T-helper 1 cell treated with Interleukin-12 subunit alpha and Interleukin-12 subunit beta and Interleukin-4 antibody, amounts not matched to agents 30 μg/mL and 1 μg/mL, for 36 hours (primary cell): ENCODE measurements at regions not wholly inside any gene's neighbourhood (a gene's known extent, or its start where the extent isn't known, plus 50 kb on each side); places are given as distances from the start of the nearest gene placed in this dataset.
"Not testable (repeated sequence)": the region's sequence is repeated elsewhere in the genome, so short reads cannot be mapped to it uniquely, and the experiment has no call there.

Experiments used
- H3K27ac Mint-ChIP-seq: one replicate; pipeline ENCODE4 v1.8.0; 2021; ENCODE audit warnings: mild to moderate bottlenecking, mixed read lengths
- H3K27me3 Mint-ChIP-seq: one replicate; pipeline ENCODE4 v1.8.0; 2021; ENCODE audit warnings: low read depth, mixed read lengths
- H3K36me3 Mint-ChIP-seq: one replicate; pipeline ENCODE4 v1.8.0; 2021; ENCODE audit warnings: low read depth, mixed read lengths
- H3K4me1 Mint-ChIP-seq: one replicate; pipeline ENCODE4 v1.8.0; 2021; ENCODE audit warnings: low read depth, mixed read lengths
- H3K4me3 Mint-ChIP-seq: one replicate; pipeline ENCODE4 v1.8.0; 2021; ENCODE audit warnings: mild to moderate bottlenecking, moderate library complexity, mixed read lengths
- H3K9me3 Mint-ChIP-seq: one replicate; pipeline ENCODE4 v1.8.0; 2021; ENCODE audit warnings: mixed read lengths

GRCh38 chr1:65590279-65590678, 169.8 kb downstream of the LEPR start:
- H3K27me3 Mint-ChIP-seq = no peaks in the 10 kb centered on the region
- H3K9me3 Mint-ChIP-seq = no peaks in the 10 kb centered on the region
- H3K4me3 Mint-ChIP-seq = no peak overlapping the region
- H3K27ac Mint-ChIP-seq = no peak overlapping the region
- no peaks in the 10 kb centered on the region for H3K4me1 Mint-ChIP-seq
- H3K36me3 Mint-ChIP-seq = no peaks in the 10 kb centered on the region

GRCh38 chr1:65593516-65593915, 173.0 kb downstream of the LEPR start:
- H3K36me3 Mint-ChIP-seq = no peaks in the 10 kb centered on the region
- H3K27me3 Mint-ChIP-seq = no peaks in the 10 kb centered on the region
- H3K4me3 Mint-ChIP-seq = no peak overlapping the region
- H3K9me3 Mint-ChIP-seq = no peaks in the 10 kb centered on the region
- no peak overlapping the region for H3K27ac Mint-ChIP-seq
- no peaks in the 10 kb centered on the region for H3K4me1 Mint-ChIP-seq

- Mint-ChIP-seq H3K36me3 (no peaks in the 10 kb centered on the region), H3K4me1 (no peaks in the 10 kb centered on the region), H3K27ac (no peak overlapping the region), H3K9me3 (no peaks in the 10 kb centered on the region), H3K27me3 (no peaks in the 10 kb centered on the region), H3K4me3 (no peak overlapping the region)
Observed at GRCh38 chr1:65595724-65596123, 175.3 kb downstream of the LEPR start.

GRCh38 chr1:65596768-65597167, 176.3 kb downstream of the LEPR start:
- Mint-ChIP-seq H3K4me1 (no peaks in the 10 kb centered on the region), H3K36me3 (no peaks in the 10 kb centered on the region), H3K27ac (no peak overlapping the region), H3K9me3 (no peaks in the 10 kb centered on the region), H3K27me3 (no peaks in the 10 kb centered on the region), H3K4me3 (no peak overlapping the region)

- Mint-ChIP-seq H3K36me3 (no peaks in the 10 kb centered on the region), H3K9me3 (no peaks in the 10 kb centered on the region), H3K27me3 (no peaks in the 10 kb centered on the region), H3K4me3 (no peak overlapping the region), H3K4me1 (no peaks in the 10 kb centered on the region), H3K27ac (no peak overlapping the region)
Observed at GRCh38 chr1:65605621-65606020, 185.2 kb downstream of the LEPR start.

- no peak overlapping the region for H3K27ac Mint-ChIP-seq
- no peaks in the 10 kb centered on the region for H3K4me1 Mint-ChIP-seq
- no peak overlapping the region for H3K4me3 Mint-ChIP-seq
- H3K9me3 Mint-ChIP-seq = no peaks in the 10 kb centered on the region
- H3K27me3 Mint-ChIP-seq = no peaks in the 10 kb centered on the region
- no peaks in the 10 kb centered on the region for H3K36me3 Mint-ChIP-seq
Observed at GRCh38 chr1:65606426-65606825, 186.0 kb downstream of the LEPR start.

- H3K27me3 Mint-ChIP-seq = no peaks in the 10 kb centered on the region
- H3K4me1 Mint-ChIP-seq = no peaks in the 10 kb centered on the region
Observed at GRCh38 chr1:65613884-65614283, 178.8 kb upstream of the PDE4B start.

GRCh38 chr1:65615859-65616258, 176.8 kb upstream of the PDE4B start:
- Mint-ChIP-seq H3K9me3 (no peaks in the 10 kb centered on the region), H3K4me3 (no peak overlapping the region), H3K4me1 (no peaks in the 10 kb centered on the region), H3K27ac (no peak overlapping the region), H3K36me3 (no peaks in the 10 kb centered on the region), H3K27me3 (no peaks in the 10 kb centered on the region)

More at GRCh38 chr1:65613884-65614283, 178.8 kb upstream of the PDE4B start:
- Mint-ChIP-seq H3K27ac (no peak overlapping the region), H3K4me3 (no peak overlapping the region), H3K9me3 (no peaks in the 10 kb centered on the region), H3K36me3 (no peaks in the 10 kb centered on the region)

GRCh38 chr1:65621721-65622120, 171.0 kb upstream of the PDE4B start:
- not testable (repeated sequence) for H3K4me1 Mint-ChIP-seq, H3K9me3 Mint-ChIP-seq, H3K36me3 Mint-ChIP-seq, H3K4me3 Mint-ChIP-seq, H3K27me3 Mint-ChIP-seq, H3K27ac Mint-ChIP-seq

GRCh38 chr1:65623895-65624294, 168.8 kb upstream of the PDE4B start:
- H3K36me3 Mint-ChIP-seq = no peaks in the 10 kb centered on the region
- no peaks in the 10 kb centered on the region for H3K4me1 Mint-ChIP-seq
- H3K4me3 Mint-ChIP-seq = no peak overlapping the region
- no peak overlapping the region for H3K27ac Mint-ChIP-seq
- H3K27me3 Mint-ChIP-seq = peaks cover 6% of the 10 kb centered on the region
- H3K9me3 Mint-ChIP-seq = no peaks in the 10 kb centered on the region

GRCh38 chr1:65625528-65625927, 167.2 kb upstream of the PDE4B start:
- Mint-ChIP-seq H3K36me3 (no peaks in the 10 kb centered on the region), H3K4me3 (no peak overlapping the region), H3K27ac (no peak overlapping the region), H3K9me3 (no peaks in the 10 kb centered on the region), H3K4me1 (no peaks in the 10 kb centered on the region), H3K27me3 (peaks cover 10% of the 10 kb centered on the region)

GRCh38 chr1:65626003-65626402, 166.7 kb upstream of the PDE4B start:
- no peaks in the 10 kb centered on the region for H3K36me3 Mint-ChIP-seq
- H3K4me3 Mint-ChIP-seq = no peak overlapping the region
- no peaks in the 10 kb centered on the region for H3K9me3 Mint-ChIP-seq
- H3K27me3 Mint-ChIP-seq = peaks cover 10% of the 10 kb centered on the region
- no peak overlapping the region for H3K27ac Mint-ChIP-seq
- H3K4me1 Mint-ChIP-seq = no peaks in the 10 kb centered on the region

- H3K27me3 Mint-ChIP-seq = peaks cover 4% of the 10 kb centered on the region
- H3K27ac Mint-ChIP-seq = no peak overlapping the region
- H3K36me3 Mint-ChIP-seq = no peaks in the 10 kb centered on the region
- H3K4me3 Mint-ChIP-seq = no peak overlapping the region
- H3K4me1 Mint-ChIP-seq = no peaks in the 10 kb centered on the region
- no peaks in the 10 kb centered on the region for H3K9me3 Mint-ChIP-seq
Observed at GRCh38 chr1:65629788-65630187, 162.9 kb upstream of the PDE4B start.

- Mint-ChIP-seq H3K36me3 (no peaks in the 10 kb centered on the region), H3K4me3 (no peak overlapping the region), H3K27ac (no peak overlapping the region)
Observed at GRCh38 chr1:65630855-65631254, 161.8 kb upstream of the PDE4B start.

GRCh38 chr1:65632235-65632634, 160.5 kb upstream of the PDE4B start:
- Mint-ChIP-seq H3K27me3 (peaks cover 9% of the 10 kb centered on the region), H3K4me1 (no peaks in the 10 kb centered on the region), H3K27ac (no peak overlapping the region), H3K36me3 (no peaks in the 10 kb centered on the region), H3K9me3 (no peaks in the 10 kb centered on the region), H3K4me3 (no peak overlapping the region)

More at GRCh38 chr1:65630855-65631254, 161.8 kb upstream of the PDE4B start:
- no peaks in the 10 kb centered on the region for H3K9me3 Mint-ChIP-seq
- no peaks in the 10 kb centered on the region for H3K4me1 Mint-ChIP-seq
- peaks cover 4% of the 10 kb centered on the region for H3K27me3 Mint-ChIP-seq

GRCh38 chr1:65640046-65640445, 152.6 kb upstream of the PDE4B start:
- H3K4me1 Mint-ChIP-seq = no peaks in the 10 kb centered on the region
- no peak overlapping the region for H3K27ac Mint-ChIP-seq
- H3K9me3 Mint-ChIP-seq = no peaks in the 10 kb centered on the region
- no peaks in the 10 kb centered on the region for H3K36me3 Mint-ChIP-seq
- peaks cover 6% of the 10 kb centered on the region for H3K27me3 Mint-ChIP-seq
- H3K4me3 Mint-ChIP-seq = no peak overlapping the region
